ENCODE measurements at regions not wholly inside any gene's neighbourhood (a gene's known extent, or its start where the extent isn't known, plus 50 kb on each side); places are given as distances from the start of the nearest gene placed in this dataset.
"Not testable (repeated sequence)": the region's sequence is repeated elsewhere in the genome, so short reads cannot be mapped to it uniquely, and the experiment has no call there.

GRCh38 chr1:148432318-148432717 is 50.8 kb downstream of the PPIAL4G start:
- H3K27me3 Mint-ChIP-seq; H3K9me3 Mint-ChIP-seq; ATAC-seq (replicated peaks); H3K4me3 Mint-ChIP-seq; DNase-seq: not testable (repeated sequence)
- peaks cover 20 to 50% of the 10 kb centered on the region in 2 donors for H3K4me1 Mint-ChIP-seq (ENCODE audit: low read depth in 2 of 2)
- H3K27ac Mint-ChIP-seq, result peak overlapping the region in 1 of 2 donors; percentile 81
- peaks cover 52% of the 10 kb centered on the region for H3K36me3 Mint-ChIP-seq (ENCODE audit: insufficient read depth)

- Mint-ChIP-seq H3K4me1 (ENCODE audit: low read depth in 2 of 2) (peaks cover 35 to 52% of the 10 kb centered on the region in 2 donors), H3K27ac (peak overlapping the region; percentile 62 to 81), H3K36me3 (ENCODE audit: insufficient read depth) (peaks cover 64% of the 10 kb centered on the region)
- H3K4me3 Mint-ChIP-seq; H3K27me3 Mint-ChIP-seq; DNase-seq; H3K9me3 Mint-ChIP-seq; ATAC-seq (replicated peaks): not testable (repeated sequence)
Measured at GRCh38 chr1:148429856-148430255, 53.2 kb downstream of the PPIAL4G start.

GRCh38 chr1:148426940-148427611 is 56.0 kb downstream of the PPIAL4G start:
- peaks cover 46% of the 10 kb centered on the region for H3K36me3 Mint-ChIP-seq (ENCODE audit: insufficient read depth)
- not testable (repeated sequence) for DNase-seq

GRCh38 chr1:148426385-148426784 is 56.7 kb downstream of the PPIAL4G start:
- DNase-seq; H3K4me3 Mint-ChIP-seq; ATAC-seq (replicated peaks); H3K27me3 Mint-ChIP-seq; H3K9me3 Mint-ChIP-seq: not testable (repeated sequence)
- Mint-ChIP-seq H3K36me3 (ENCODE audit: insufficient read depth) (peaks cover 49% of the 10 kb centered on the region), H3K4me1 (ENCODE audit: low read depth in 2 of 2) (peaks cover 34 to 56% of the 10 kb centered on the region in 2 donors), H3K27ac (peak overlapping the region; percentile 46 to 72)

More at GRCh38 chr1:148426940-148427611, 56.0 kb downstream of the PPIAL4G start:
- H3K4me1 Mint-ChIP-seq (ENCODE audit: low read depth in 2 of 2), result peaks cover 40 to 63% of the 10 kb centered on the region in 2 donors
- peak overlapping the region; percentile 46 to 72 for H3K27ac Mint-ChIP-seq
- H3K27me3 Mint-ChIP-seq, H3K9me3 Mint-ChIP-seq: not testable (repeated sequence)
- peak; percentile 55 for ATAC-seq (replicated peaks)
- peak overlapping the region in 1 of 2 donors; percentile 34 for H3K4me3 Mint-ChIP-seq

GRCh38 chr1:148424143-148425003 is 58.7 kb downstream of the PPIAL4G start:
- peak overlapping the region; percentile 72 to 73 for H3K27ac Mint-ChIP-seq
- H3K27me3 Mint-ChIP-seq, DNase-seq: not testable (repeated sequence)

GRCh38 chr1:148422921-148423320 is 60.2 kb downstream of the PPIAL4G start:
- DNase-seq; H3K9me3 Mint-ChIP-seq; H3K27me3 Mint-ChIP-seq; ATAC-seq (replicated peaks); H3K4me3 Mint-ChIP-seq: not testable (repeated sequence)
- Mint-ChIP-seq H3K36me3 (ENCODE audit: insufficient read depth) (peaks cover 24% of the 10 kb centered on the region), H3K4me1 (ENCODE audit: low read depth in 2 of 2) (peaks cover 28 to 38% of the 10 kb centered on the region in 2 donors), H3K27ac (peak overlapping the region; percentile 72 to 73)

More at GRCh38 chr1:148424143-148425003, 58.7 kb downstream of the PPIAL4G start:
- not testable (repeated sequence) for H3K9me3 Mint-ChIP-seq; ATAC-seq (replicated peaks); H3K4me3 Mint-ChIP-seq
- Mint-ChIP-seq H3K36me3 (ENCODE audit: insufficient read depth) (peaks cover 35% of the 10 kb centered on the region), H3K4me1 (ENCODE audit: low read depth in 2 of 2) (peaks cover 32 to 50% of the 10 kb centered on the region in 2 donors)

GRCh38 chr1:148417241-148417640 is 65.9 kb downstream of the PPIAL4G start:
- H3K36me3 Mint-ChIP-seq (ENCODE audit: insufficient read depth); H3K9me3 Mint-ChIP-seq; H3K27me3 Mint-ChIP-seq; H3K27ac Mint-ChIP-seq; ATAC-seq (replicated peaks); H3K4me3 Mint-ChIP-seq; H3K4me1 Mint-ChIP-seq (ENCODE audit: low read depth in 2 of 2); DNase-seq: not testable (repeated sequence)

GRCh38 chr1:148413385-148413784 is 69.7 kb downstream of the PPIAL4G start:
- not testable (repeated sequence) for H3K4me3 Mint-ChIP-seq; DNase-seq; H3K27ac Mint-ChIP-seq; H3K36me3 Mint-ChIP-seq (ENCODE audit: insufficient read depth); ATAC-seq (replicated peaks); H3K27me3 Mint-ChIP-seq; H3K9me3 Mint-ChIP-seq; H3K4me1 Mint-ChIP-seq (ENCODE audit: low read depth in 2 of 2)

GRCh38 chr1:148404786-148405568 is 78.1 kb downstream of the PPIAL4G start:
- not testable (repeated sequence) for ATAC-seq (replicated peaks); H3K27me3 Mint-ChIP-seq; DNase-seq; H3K9me3 Mint-ChIP-seq; H3K4me3 Mint-ChIP-seq
- Mint-ChIP-seq H3K27ac (peak overlapping the region in 1 of 2 donors; percentile 60), H3K4me1 (ENCODE audit: low read depth in 2 of 2) (peaks cover 14 to 22% of the 10 kb centered on the region in 2 donors), H3K36me3 (ENCODE audit: insufficient read depth) (peaks cover 21% of the 10 kb centered on the region)

GRCh38 chr1:148403925-148404324 is 79.2 kb downstream of the PPIAL4G start:
- ATAC-seq (replicated peaks), result not testable (repeated sequence)
- H3K4me3 Mint-ChIP-seq, result peak overlapping the region in 1 of 2 donors; percentile 62

GRCh38 chr1:148403085-148403456 is 80.0 kb downstream of the PPIAL4G start:
- H3K4me3 Mint-ChIP-seq, result peak overlapping the region; percentile 79 to 87
- not testable (repeated sequence) for DNase-seq; ATAC-seq (replicated peaks); H3K27me3 Mint-ChIP-seq; H3K9me3 Mint-ChIP-seq
- H3K36me3 Mint-ChIP-seq (ENCODE audit: insufficient read depth), result peaks cover 21% of the 10 kb centered on the region
- H3K27ac Mint-ChIP-seq, result peak overlapping the region; percentile 91 to 97
- H3K4me1 Mint-ChIP-seq (ENCODE audit: low read depth in 2 of 2), result peaks cover 14 to 22% of the 10 kb centered on the region in 2 donors

More at GRCh38 chr1:148403925-148404324, 79.2 kb downstream of the PPIAL4G start:
- not testable (repeated sequence) for H3K9me3 Mint-ChIP-seq, H3K27me3 Mint-ChIP-seq, DNase-seq
- Mint-ChIP-seq H3K4me1 (ENCODE audit: low read depth in 2 of 2) (peaks cover 14 to 22% of the 10 kb centered on the region in 2 donors), H3K36me3 (ENCODE audit: insufficient read depth) (peaks cover 21% of the 10 kb centered on the region), H3K27ac (peak overlapping the region in 1 of 2 donors; percentile 79)

- peak overlapping the region; percentile 91 to 97 for H3K27ac Mint-ChIP-seq
- ATAC-seq (replicated peaks) (peak; percentile 93), DNase-seq (peak; percentile 77 to 79 (median 77))
- peak overlapping the region; percentile 79 to 87 for H3K4me3 Mint-ChIP-seq
- not testable (repeated sequence) for H3K27me3 Mint-ChIP-seq, H3K9me3 Mint-ChIP-seq
- H3K4me1 Mint-ChIP-seq (ENCODE audit: low read depth in 2 of 2), result peaks cover 14 to 25% of the 10 kb centered on the region in 2 donors
- H3K36me3 Mint-ChIP-seq (ENCODE audit: insufficient read depth), result peaks cover 21% of the 10 kb centered on the region
Measured at GRCh38 chr1:148402152-148403084, 80.7 kb downstream of the PPIAL4G start.
